ENCODE measurements at regions not wholly inside any gene's neighbourhood (a gene's known extent, or its start where the extent isn't known, plus 50 kb on each side); places are given as distances from the start of the nearest gene placed in this dataset.

DNA sequence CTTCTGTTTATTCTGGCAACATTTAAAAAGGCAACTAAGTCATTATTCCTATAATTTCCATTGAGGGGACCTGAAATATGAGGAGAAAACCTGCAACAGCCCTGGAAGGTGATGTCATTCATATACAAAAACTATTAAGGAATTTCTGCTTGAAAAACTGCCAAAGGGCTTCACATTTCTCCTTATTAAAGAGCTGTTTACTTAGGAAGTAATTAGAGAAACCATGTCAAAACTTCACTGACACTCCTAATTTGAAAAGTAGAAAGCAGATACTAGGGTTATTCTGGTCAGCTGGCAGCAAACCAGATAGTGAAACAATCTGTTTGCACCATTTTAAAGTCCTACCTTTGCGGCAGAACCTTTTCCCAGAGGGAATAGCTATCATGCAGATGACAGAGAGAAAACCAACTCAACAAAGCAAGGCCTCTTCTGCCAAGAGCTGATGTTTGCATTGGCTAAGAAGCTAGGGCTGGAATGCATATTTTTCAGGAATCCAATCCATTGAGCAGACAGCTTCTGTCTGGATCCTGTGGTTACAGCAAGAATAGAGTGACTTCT, 592.2 kb upstream of the SYT4 start:
- no peaks in the 10 kb centered on the region for H3K36me3 Mint-ChIP-seq
- H3K27ac Mint-ChIP-seq: no peak overlapping the region
- peaks cover 17% of the 10 kb centered on the region for H3K9me3 Mint-ChIP-seq
- H3K27me3 Mint-ChIP-seq: no peaks in the 10 kb centered on the region
- no peaks in the 10 kb centered on the region for H3K4me1 Mint-ChIP-seq
- H3K4me3 Mint-ChIP-seq: no peak overlapping the region

DNA sequence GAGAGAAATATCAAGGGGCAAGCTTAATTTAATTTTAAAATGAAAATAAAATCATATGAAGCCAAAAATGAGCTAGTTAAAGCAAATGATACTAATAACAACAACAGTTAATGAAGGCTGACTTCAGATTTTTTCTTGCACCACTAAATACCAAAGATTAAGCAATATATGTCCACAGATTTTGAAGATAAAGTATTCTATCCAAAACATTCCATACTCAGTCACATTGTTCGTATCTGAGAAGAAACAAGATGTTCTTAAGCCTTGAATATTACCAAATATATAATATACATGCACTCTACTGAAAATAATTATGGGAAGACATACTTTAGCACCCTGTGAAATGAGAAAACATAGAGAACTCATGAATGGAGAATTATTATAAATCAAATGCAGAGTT, 593.3 kb upstream of the SYT4 start:
- no peaks in the 10 kb centered on the region for H3K4me1 Mint-ChIP-seq
- no peaks in the 10 kb centered on the region for H3K36me3 Mint-ChIP-seq

DNA sequence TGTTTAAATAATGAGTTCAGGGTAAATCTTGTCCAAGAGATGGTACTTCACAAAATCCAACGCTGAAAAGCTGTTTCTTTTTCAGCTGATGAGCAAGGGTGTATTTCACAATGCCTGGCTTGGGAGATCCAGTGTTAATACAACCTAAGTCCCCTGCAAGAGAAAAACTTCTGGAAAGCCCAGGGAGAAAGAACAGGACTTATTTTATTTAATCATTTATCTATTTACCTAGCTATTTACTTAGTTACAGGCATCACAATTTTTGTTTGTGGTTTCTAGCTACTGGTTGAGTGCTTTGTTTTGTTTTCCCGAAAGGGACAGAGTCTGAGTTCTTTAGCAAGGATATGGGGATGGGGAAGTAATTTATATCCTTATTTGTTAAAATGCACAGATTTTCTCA, 598.2 kb upstream of the SYT4 start:
- no peaks in the 10 kb centered on the region for H3K36me3 Mint-ChIP-seq
- H3K27ac Mint-ChIP-seq: no peak overlapping the region
- no peaks in the 10 kb centered on the region for H3K4me1 Mint-ChIP-seq
- H3K9me3 Mint-ChIP-seq: peaks cover 16% of the 10 kb centered on the region
- H3K4me3 Mint-ChIP-seq: no peak overlapping the region
- H3K27me3 Mint-ChIP-seq: no peaks in the 10 kb centered on the region

More for the DNA sequence above, 593.3 kb upstream of the SYT4 start:
- Mint-ChIP-seq H3K9me3 (peaks cover 11% of the 10 kb centered on the region), H3K27me3 (no peaks in the 10 kb centered on the region), H3K4me3 (no peak overlapping the region), H3K27ac (no peak overlapping the region)

DNA sequence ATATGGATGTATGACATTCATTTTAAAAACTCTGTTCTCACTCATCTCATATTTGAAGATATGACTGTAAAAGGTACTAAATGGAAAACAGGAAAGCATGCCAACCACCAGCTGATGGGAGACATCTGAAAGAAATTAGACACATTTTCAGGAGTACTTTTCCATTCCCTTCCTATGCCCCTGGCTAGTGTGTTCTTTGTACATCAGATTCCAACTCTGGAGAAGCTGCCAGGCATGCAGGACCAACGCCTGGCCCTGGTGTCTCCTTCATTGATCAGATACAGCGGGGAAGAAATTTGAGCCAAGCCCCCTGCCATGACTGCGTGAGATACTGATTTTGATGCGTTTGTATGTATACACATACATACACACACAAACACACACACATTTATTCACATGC, 599.0 kb upstream of the SYT4 start:
- Mint-ChIP-seq H3K36me3 (no peaks in the 10 kb centered on the region), H3K27me3 (no peaks in the 10 kb centered on the region), H3K4me1 (no peaks in the 10 kb centered on the region), H3K4me3 (no peak overlapping the region), H3K9me3 (peaks cover 16% of the 10 kb centered on the region), H3K27ac (no peak overlapping the region)

DNA sequence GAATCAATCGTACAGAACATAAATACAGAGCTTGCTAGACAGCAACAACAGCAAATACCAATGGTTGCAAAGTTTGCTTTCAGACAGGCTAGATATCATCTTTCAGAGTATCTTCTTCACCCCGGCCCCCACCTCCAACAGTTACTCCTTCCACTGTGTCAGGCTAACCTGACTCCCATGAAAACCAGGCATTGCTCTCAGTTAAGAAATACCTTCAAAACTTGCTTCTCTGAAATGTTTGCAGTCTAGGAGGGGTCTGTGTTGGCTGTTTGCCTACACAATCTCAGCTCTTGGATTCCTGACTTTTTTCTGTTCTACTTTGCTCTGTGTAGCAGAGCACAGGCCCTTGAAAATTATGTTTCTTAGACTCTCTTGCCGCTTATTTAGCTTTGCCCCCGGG, 599.5 kb upstream of the SYT4 start:
- H3K4me3 Mint-ChIP-seq: no peak overlapping the region
- no peaks in the 10 kb centered on the region for H3K36me3 Mint-ChIP-seq
- H3K4me1 Mint-ChIP-seq: no peaks in the 10 kb centered on the region
- no peaks in the 10 kb centered on the region for H3K27me3 Mint-ChIP-seq
- H3K9me3 Mint-ChIP-seq: peaks cover 16% of the 10 kb centered on the region
- H3K27ac Mint-ChIP-seq: no peak overlapping the region

DNA sequence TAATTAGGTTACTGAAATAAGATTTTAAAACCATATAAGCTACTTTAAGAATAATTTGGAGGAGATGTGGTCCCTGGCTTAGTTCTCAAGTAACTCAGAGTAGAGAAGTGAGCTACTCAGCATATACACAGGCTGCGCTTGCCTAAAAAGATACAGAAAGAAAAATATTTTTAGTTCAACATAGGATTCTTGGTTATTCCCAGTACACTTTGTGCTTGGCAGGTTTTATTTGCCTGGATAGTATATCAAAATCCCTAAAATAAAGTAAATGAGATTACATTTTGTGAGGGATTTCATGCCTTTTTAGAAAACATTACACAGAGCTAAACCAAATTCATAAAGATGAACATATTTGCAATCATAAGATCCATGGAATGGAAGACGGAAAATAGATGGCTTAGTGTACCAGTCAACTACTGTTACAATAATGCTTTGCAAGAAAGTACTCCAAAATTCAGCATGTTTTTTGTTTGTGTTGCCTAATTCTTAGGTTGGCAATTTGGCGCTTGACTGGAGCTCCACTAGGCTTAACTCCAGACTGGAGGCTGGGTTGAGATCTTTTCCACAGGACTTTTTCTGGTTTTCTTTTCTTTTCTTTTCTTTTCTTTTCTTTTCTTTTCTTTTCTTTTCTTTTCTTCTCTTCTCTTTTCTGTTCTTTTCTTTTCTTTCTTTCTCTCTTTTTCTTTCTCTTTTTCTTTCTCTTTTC, 600.5 kb upstream of the SYT4 start:
- no peaks in the 10 kb centered on the region for H3K27me3 Mint-ChIP-seq
- H3K4me1 Mint-ChIP-seq: no peaks in the 10 kb centered on the region
- no peak overlapping the region for H3K4me3 Mint-ChIP-seq
- H3K36me3 Mint-ChIP-seq: no peaks in the 10 kb centered on the region
- peaks cover 16% of the 10 kb centered on the region for H3K9me3 Mint-ChIP-seq
- no peak overlapping the region for H3K27ac Mint-ChIP-seq

DNA sequence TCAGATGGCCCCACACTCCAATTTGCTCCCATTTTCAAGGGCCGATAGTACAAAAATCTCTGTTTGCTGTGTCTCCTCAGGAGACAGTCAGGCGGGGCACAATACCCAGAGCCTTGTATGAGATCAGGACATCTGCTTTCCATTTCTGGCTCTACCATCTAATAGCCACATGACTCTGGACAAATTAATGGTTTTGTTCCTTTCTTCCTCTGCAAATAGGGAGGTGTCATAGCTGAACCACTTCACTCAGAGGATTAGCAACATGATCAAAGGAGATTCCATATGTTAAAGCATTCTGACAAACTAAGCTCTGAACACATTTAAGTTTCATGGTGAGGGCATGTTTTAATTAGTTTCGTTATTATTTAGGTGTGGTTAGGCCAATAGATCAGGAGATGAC, 602.1 kb upstream of the SYT4 start:
- Mint-ChIP-seq H3K27ac (no peak overlapping the region), H3K4me3 (no peak overlapping the region), H3K27me3 (no peaks in the 10 kb centered on the region), H3K9me3 (peaks cover 16% of the 10 kb centered on the region), H3K36me3 (no peaks in the 10 kb centered on the region), H3K4me1 (no peaks in the 10 kb centered on the region)

DNA sequence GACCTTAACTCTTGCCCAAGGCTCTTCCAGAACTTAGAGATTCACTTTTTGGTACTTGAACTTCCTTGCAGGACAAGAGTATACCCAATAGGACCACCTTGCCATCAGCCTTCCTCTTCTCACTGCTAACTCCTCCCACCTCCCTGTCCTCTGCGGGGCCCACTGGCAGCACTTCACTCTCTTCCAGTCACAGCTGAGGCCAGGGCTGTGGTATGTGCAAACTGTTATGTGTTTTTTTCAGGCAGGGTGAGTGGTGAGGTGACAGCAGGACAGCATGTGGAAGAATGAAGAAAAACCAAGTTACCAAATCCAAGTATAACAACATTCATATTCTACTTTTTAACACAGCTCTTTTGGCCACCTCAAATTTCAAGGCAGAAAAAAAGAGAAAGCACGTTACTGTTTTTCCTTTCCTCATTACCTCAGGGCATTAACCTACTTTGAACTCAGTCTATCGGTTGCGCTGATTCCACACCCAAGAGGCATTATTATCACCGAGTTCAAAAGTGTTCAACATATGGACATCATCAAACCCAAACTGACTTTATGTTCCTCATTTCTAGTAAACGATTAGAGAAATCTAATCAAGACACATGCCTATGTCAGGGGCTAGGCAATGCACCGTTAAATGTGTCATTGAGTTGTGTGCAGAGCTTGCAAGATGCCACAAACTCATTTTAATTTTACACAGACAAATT, 605.2 kb upstream of the SYT4 start:
- Mint-ChIP-seq H3K4me3 (no peak overlapping the region), H3K36me3 (no peaks in the 10 kb centered on the region), H3K4me1 (no peaks in the 10 kb centered on the region), H3K27me3 (no peaks in the 10 kb centered on the region), H3K27ac (no peak overlapping the region), H3K9me3 (peaks cover 19% of the 10 kb centered on the region)

DNA sequence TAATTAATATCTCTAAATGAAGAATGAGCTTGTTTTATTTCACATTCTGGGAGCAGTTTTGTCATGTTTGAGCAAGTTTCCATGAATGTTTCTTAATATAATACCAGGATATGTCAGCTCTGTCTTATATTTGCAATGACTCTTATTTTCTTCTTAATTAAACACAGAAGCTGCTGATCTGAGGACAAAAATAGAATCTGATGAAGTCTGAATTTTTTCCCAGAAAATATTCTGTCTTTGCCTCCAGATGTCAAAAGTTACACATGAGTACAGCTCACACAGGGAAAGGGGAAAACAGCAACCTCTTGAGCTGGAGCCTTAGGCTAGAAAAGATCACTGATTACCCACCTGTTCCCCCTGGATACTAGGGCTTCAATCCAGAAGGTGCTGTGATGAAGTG, 606.6 kb upstream of the SYT4 start:
- H3K4me3 Mint-ChIP-seq: no peak overlapping the region
- H3K9me3 Mint-ChIP-seq: peaks cover 14% of the 10 kb centered on the region
- H3K4me1 Mint-ChIP-seq: no peaks in the 10 kb centered on the region
- H3K27ac Mint-ChIP-seq: no peak overlapping the region
- no peaks in the 10 kb centered on the region for H3K36me3 Mint-ChIP-seq
- no peaks in the 10 kb centered on the region for H3K27me3 Mint-ChIP-seq

DNA sequence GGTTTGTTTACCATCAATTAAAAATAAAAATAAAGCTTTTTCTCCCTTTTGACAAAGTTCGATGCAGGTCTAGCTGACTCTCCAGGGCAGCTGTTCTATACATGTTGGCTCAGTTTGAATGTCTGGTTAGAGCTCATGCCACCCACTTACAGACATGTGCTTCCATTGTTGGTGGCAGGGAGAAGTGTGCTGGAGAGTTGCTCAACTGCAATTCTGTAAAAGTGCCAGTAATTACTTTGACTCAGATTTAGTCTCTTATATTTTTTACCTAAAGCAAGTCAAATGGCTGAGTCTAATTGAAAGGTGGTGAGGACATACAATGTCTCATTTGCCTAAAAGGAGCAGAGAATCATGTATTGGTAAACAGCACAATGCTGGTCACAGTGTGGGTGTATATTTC, 609.1 kb upstream of the SYT4 start:
- H3K36me3 Mint-ChIP-seq: no peaks in the 10 kb centered on the region
- no peak overlapping the region for H3K27ac Mint-ChIP-seq
- peaks cover 7% of the 10 kb centered on the region for H3K9me3 Mint-ChIP-seq
- no peak overlapping the region for H3K4me3 Mint-ChIP-seq
- H3K27me3 Mint-ChIP-seq: no peaks in the 10 kb centered on the region
- no peaks in the 10 kb centered on the region for H3K4me1 Mint-ChIP-seq

DNA sequence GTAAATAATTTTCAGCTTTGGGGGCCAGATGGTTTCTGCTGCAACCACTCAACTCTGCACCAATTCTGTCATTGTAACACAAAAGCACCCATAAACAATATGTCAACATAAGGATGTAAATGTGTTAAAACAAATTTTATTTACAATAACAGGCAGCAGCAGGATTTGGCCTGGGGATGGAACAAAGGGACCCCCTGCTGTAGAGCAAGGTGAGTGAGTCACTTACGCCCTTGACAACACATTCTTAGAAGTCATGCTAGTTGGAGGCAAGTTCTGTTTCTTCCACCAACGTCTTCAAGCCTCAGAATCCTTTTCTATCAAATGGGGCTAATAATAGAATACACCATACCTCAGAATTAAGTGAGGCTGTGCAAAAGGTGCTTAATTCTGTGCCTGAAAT, 610.2 kb upstream of the SYT4 start:
- Mint-ChIP-seq H3K9me3 (peaks cover 7% of the 10 kb centered on the region), H3K4me3 (no peak overlapping the region), H3K4me1 (no peaks in the 10 kb centered on the region), H3K27me3 (no peaks in the 10 kb centered on the region), H3K27ac (no peak overlapping the region), H3K36me3 (no peaks in the 10 kb centered on the region)

DNA sequence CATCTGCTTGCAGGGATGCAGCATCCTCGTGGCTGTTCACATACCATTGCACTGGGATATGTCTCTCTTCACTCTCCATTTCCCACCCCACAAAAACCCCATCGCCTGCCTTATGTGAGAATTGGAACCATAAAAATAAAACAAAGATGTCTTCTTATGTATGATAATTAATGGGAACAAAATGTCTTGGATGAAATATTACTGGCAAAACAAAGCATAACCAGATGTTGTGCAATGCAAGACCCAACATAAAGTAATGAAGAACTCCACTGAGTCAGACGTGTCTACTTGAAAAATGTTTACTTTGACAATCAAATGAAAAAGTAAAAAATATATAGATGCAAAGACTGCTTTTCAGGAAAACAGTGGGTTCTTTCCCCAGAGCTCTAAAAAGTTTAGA, 611.3 kb upstream of the SYT4 start:
- Mint-ChIP-seq H3K4me1 (no peaks in the 10 kb centered on the region), H3K36me3 (no peaks in the 10 kb centered on the region), H3K27ac (no peak overlapping the region), H3K9me3 (peaks cover 7% of the 10 kb centered on the region), H3K4me3 (no peak overlapping the region), H3K27me3 (no peaks in the 10 kb centered on the region)

DNA sequence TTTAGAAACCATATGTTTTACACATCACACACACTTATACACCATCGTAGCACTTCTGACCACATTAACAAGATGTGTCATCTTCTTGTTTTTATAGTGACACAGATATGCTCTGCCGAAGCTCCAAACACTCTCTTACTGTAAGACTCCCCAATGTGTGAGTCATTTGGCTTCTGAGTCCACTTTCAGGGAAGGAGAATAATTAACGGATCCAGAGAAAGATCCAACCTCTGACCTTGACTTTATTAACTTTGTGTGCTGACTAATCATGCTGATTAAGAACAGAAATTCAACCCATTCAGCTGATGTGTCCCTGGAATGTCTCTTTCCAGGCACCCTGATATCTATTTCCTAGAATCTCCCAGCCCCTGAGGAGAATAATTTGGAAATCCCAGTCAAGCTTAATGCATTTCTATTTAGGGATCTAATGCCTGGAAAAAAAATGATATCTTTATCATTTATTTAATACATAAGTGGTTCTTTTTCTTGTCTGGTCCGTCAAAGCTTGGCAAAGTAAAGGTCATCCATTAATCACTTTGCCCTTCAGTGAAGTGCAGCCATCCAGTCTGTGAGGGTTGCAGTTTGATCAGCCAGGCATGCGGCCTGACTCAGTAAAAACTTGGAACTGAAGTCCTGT, 615.8 kb upstream of the SYT4 start:
- Mint-ChIP-seq H3K9me3 (peaks cover 9% of the 10 kb centered on the region), H3K27ac (no peak overlapping the region), H3K36me3 (no peaks in the 10 kb centered on the region), H3K27me3 (no peaks in the 10 kb centered on the region), H3K4me1 (no peaks in the 10 kb centered on the region), H3K4me3 (no peak overlapping the region)

DNA sequence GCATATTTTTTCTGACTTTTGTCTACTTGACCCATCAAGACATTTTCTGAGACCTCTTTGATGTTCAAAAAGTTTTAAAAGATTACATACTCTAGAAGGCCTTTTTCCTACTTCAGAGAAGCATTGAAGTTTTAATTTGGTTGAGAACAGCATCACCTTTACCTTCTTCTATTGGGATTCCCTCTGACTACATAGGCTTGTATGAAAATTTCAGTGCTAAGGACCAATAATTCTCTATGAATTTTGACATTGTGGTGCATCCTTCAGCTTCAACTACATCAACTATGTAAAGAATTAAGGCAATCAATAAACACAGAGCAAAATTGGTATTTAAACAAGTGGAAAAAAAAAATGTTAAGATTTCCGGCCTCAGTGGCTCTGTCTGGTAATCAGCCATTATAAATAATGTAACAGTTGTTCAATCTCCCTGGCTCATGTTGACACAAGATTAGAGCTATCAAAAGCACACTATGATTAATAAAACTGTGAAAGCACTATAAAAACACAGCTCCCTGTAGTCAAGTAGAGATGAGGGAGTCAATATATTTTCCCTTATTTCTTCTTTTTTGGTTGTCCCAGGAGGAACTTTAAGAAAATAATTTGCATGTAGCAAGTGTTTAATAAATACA, 627.0 kb upstream of the SYT4 start:
- Mint-ChIP-seq H3K9me3 (no peaks in the 10 kb centered on the region), H3K4me1 (no peaks in the 10 kb centered on the region), H3K36me3 (no peaks in the 10 kb centered on the region), H3K27me3 (no peaks in the 10 kb centered on the region), H3K4me3 (no peak overlapping the region), H3K27ac (no peak overlapping the region)

DNA sequence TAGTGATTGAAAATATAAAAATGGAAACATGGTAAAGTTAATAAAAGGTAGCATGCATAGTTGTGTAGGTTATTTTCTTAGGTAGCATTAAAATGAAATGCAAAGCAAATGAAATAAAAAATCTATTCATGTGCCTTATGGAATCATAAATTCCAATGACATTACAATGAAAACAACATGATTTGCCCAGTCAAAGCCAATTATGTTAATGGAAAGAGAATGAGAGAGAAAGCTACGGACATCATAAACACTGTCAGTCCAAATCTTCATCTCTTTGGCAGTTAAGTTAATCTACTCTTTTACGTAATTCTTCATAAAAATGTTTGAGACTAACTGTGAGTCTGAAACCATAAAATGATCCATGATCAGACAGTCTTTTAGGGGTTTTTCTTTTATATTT, 636.7 kb upstream of the SYT4 start:
- Mint-ChIP-seq H3K4me3 (no peak overlapping the region), H3K27me3 (no peaks in the 10 kb centered on the region), H3K9me3 (peaks cover 11% of the 10 kb centered on the region), H3K27ac (no peak overlapping the region), H3K36me3 (no peaks in the 10 kb centered on the region), H3K4me1 (no peaks in the 10 kb centered on the region)

DNA sequence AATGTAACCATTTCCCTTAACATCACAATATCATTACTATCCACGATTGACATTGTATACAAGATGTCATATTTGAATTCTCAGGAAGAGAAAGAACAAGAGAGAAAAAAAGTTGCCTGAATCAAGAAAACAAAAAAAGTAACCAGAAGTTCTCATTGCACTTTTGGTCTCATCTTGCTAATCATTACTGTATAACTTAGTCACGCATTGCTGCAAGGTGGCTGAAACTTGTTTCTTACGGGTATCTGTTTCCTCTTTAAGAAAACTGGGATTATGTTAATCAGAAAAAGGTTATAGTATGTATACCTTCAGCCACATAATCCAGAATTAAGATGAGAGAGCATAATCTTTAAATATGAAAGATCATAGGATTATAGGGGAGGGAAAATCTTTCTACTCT, 639.7 kb upstream of the SYT4 start:
- Mint-ChIP-seq H3K27me3 (no peaks in the 10 kb centered on the region), H3K36me3 (no peaks in the 10 kb centered on the region), H3K4me3 (no peak overlapping the region), H3K9me3 (peaks cover 4% of the 10 kb centered on the region), H3K27ac (no peak overlapping the region), H3K4me1 (no peaks in the 10 kb centered on the region)
